ENCODE measurements at regions not wholly inside any gene's neighbourhood (a gene's known extent, or its start where the extent isn't known, plus 50 kb on each side); places are given as distances from the start of the nearest gene placed in this dataset.

GRCh38 chr7:4556868-4557793 is 125.0 kb upstream of the FOXK1 start:
- TF ChIP-seq CTCF (conservative IDR thresholded peaks at IDR 0.05) = no peak
- H3K27ac ChIP-seq = no peak overlapping the region

GRCh38 chr7:4561795-4562194 is 120.3 kb upstream of the FOXK1 start:
- H3K27ac ChIP-seq = no peak overlapping the region
- no peak for TF ChIP-seq CTCF (conservative IDR thresholded peaks at IDR 0.05)

GRCh38 chr7:4566714-4567113 is 115.4 kb upstream of the FOXK1 start:
- TF ChIP-seq CTCF (conservative IDR thresholded peaks at IDR 0.05) = no peak
- H3K27ac ChIP-seq = no peak overlapping the region

GRCh38 chr7:4574851-4575250 is 107.2 kb upstream of the FOXK1 start:
- H3K27ac ChIP-seq = no peak overlapping the region
- no peak for TF ChIP-seq CTCF (conservative IDR thresholded peaks at IDR 0.05)

- no peak for TF ChIP-seq CTCF (conservative IDR thresholded peaks at IDR 0.05)
- no peak overlapping the region for H3K27ac ChIP-seq
Measured at GRCh38 chr7:4575254-4575653, 106.8 kb upstream of the FOXK1 start.

- no peak overlapping the region for H3K27ac ChIP-seq
- no peak for TF ChIP-seq CTCF (conservative IDR thresholded peaks at IDR 0.05)
Measured at GRCh38 chr7:4602905-4603842, 78.9 kb upstream of the FOXK1 start.

GRCh38 chr7:4603843-4604231 is 78.3 kb upstream of the FOXK1 start:
- no peak for TF ChIP-seq CTCF (conservative IDR thresholded peaks at IDR 0.05)
- H3K27ac ChIP-seq = no peak overlapping the region
